ENCODE measurements at regions not wholly inside any gene's neighbourhood (a gene's known extent, or its start where the extent isn't known, plus 50 kb on each side); places are given as distances from the start of the nearest gene placed in this dataset.

- no peaks in the 10 kb centered on the region for H3K9me3 Mint-ChIP-seq
- POLR2A ChIA-PET, result no interaction called here
- CTCF ChIA-PET, result no interaction called here
- no peak overlapping the region for H3K4me3 Mint-ChIP-seq
- DNase-seq, result no peak
- intact Hi-C loops (cut with micrococcal nuclease), result no loop called here
- no peaks in the 10 kb centered on the region for H3K4me1 Mint-ChIP-seq (ENCODE audit: low read depth)
- peaks cover 3% of the 10 kb centered on the region for H3K27me3 Mint-ChIP-seq
- H3K36me3 Mint-ChIP-seq, result no peaks in the 10 kb centered on the region
- no peak overlapping the region for H3K27ac Mint-ChIP-seq
Observed at GRCh38 chr11:134710861-134711407, 298.9 kb upstream of the B3GAT1 start.

GRCh38 chr11:134705858-134706257 is 293.8 kb upstream of the B3GAT1 start:
- Mint-ChIP-seq H3K4me3 (no peak overlapping the region), H3K4me1 (ENCODE audit: low read depth) (no peaks in the 10 kb centered on the region), H3K27ac (no peak overlapping the region), H3K9me3 (no peaks in the 10 kb centered on the region), H3K27me3 (peaks cover 8% of the 10 kb centered on the region), H3K36me3 (no peaks in the 10 kb centered on the region)
- ChIA-PET POLR2A (no interaction called here), CTCF (no interaction called here)
- DNase-seq, result no peak
- intact Hi-C loops (cut with micrococcal nuclease), result no loop called here

- intact Hi-C loops (cut with micrococcal nuclease), result no loop called here
- H3K36me3 Mint-ChIP-seq, result no peaks in the 10 kb centered on the region
- H3K4me1 Mint-ChIP-seq (ENCODE audit: low read depth), result no peaks in the 10 kb centered on the region
- H3K27ac Mint-ChIP-seq, result no peak overlapping the region
- no peak overlapping the region for H3K4me3 Mint-ChIP-seq
- POLR2A ChIA-PET, result no interaction called here
- CTCF ChIA-PET, result no interaction called here
- H3K27me3 Mint-ChIP-seq, result peaks cover 18% of the 10 kb centered on the region
- DNase-seq, result no peak
- H3K9me3 Mint-ChIP-seq, result no peaks in the 10 kb centered on the region
Observed at GRCh38 chr11:134702827-134703226, 290.8 kb upstream of the B3GAT1 start.

- Mint-ChIP-seq H3K9me3 (no peaks in the 10 kb centered on the region), H3K4me3 (no peak overlapping the region), H3K4me1 (ENCODE audit: low read depth) (no peaks in the 10 kb centered on the region), H3K27me3 (peaks cover 15% of the 10 kb centered on the region), H3K36me3 (no peaks in the 10 kb centered on the region), H3K27ac (no peak overlapping the region)
- DNase-seq, result no peak
- ChIA-PET CTCF (no interaction called here), POLR2A (no interaction called here)
- intact Hi-C loops (cut with micrococcal nuclease), result no loop called here
Observed at GRCh38 chr11:134701564-134702165, 289.6 kb upstream of the B3GAT1 start.

GRCh38 chr11:134700101-134700640 is 288.1 kb upstream of the B3GAT1 start:
- ChIA-PET POLR2A (no interaction called here), CTCF (no interaction called here)
- intact Hi-C loops (cut with micrococcal nuclease), result no loop called here
- no peak for DNase-seq
- Mint-ChIP-seq H3K9me3 (no peaks in the 10 kb centered on the region), H3K36me3 (no peaks in the 10 kb centered on the region), H3K4me3 (no peak overlapping the region), H3K27me3 (peaks cover 16% of the 10 kb centered on the region), H3K27ac (no peak overlapping the region), H3K4me1 (ENCODE audit: low read depth) (no peaks in the 10 kb centered on the region)

GRCh38 chr11:134696455-134696854 is 284.4 kb upstream of the B3GAT1 start:
- Mint-ChIP-seq H3K4me1 (ENCODE audit: low read depth) (no peaks in the 10 kb centered on the region), H3K27me3 (peaks cover 21% of the 10 kb centered on the region), H3K9me3 (no peaks in the 10 kb centered on the region), H3K4me3 (no peak overlapping the region), H3K36me3 (no peaks in the 10 kb centered on the region), H3K27ac (no peak overlapping the region)
- intact Hi-C loops (cut with micrococcal nuclease), result no loop called here
- CTCF ChIA-PET, result no interaction called here
- POLR2A ChIA-PET, result no interaction called here
- no peak for DNase-seq

GRCh38 chr11:134691985-134692384 is 279.9 kb upstream of the B3GAT1 start:
- POLR2A ChIA-PET, result no interaction called here
- Mint-ChIP-seq H3K4me3 (no peak overlapping the region), H3K4me1 (ENCODE audit: low read depth) (no peaks in the 10 kb centered on the region), H3K36me3 (no peaks in the 10 kb centered on the region), H3K27me3 (peaks cover 29% of the 10 kb centered on the region), H3K9me3 (no peaks in the 10 kb centered on the region), H3K27ac (no peak overlapping the region)
- DNase-seq, result no peak
- intact Hi-C loops (cut with micrococcal nuclease), result no loop called here
- CTCF ChIA-PET, result no interaction called here

GRCh38 chr11:134691295-134691873 is 279.3 kb upstream of the B3GAT1 start:
- Mint-ChIP-seq H3K27me3 (peaks cover 29% of the 10 kb centered on the region), H3K27ac (no peak overlapping the region), H3K4me3 (no peak overlapping the region), H3K4me1 (ENCODE audit: low read depth) (no peaks in the 10 kb centered on the region), H3K9me3 (no peaks in the 10 kb centered on the region), H3K36me3 (no peaks in the 10 kb centered on the region)
- DNase-seq, result no peak
- CTCF ChIA-PET, result no interaction called here
- POLR2A ChIA-PET, result no interaction called here
- intact Hi-C loops (cut with micrococcal nuclease), result no loop called here

- ChIA-PET CTCF (no interaction called here), POLR2A (no interaction called here)
- Mint-ChIP-seq H3K27ac (no peak overlapping the region), H3K36me3 (no peaks in the 10 kb centered on the region), H3K4me3 (no peak overlapping the region), H3K9me3 (no peaks in the 10 kb centered on the region), H3K4me1 (ENCODE audit: low read depth) (no peaks in the 10 kb centered on the region), H3K27me3 (peaks cover 28% of the 10 kb centered on the region)
- intact Hi-C loops (cut with micrococcal nuclease), result no loop called here
- no peak for DNase-seq
Observed at GRCh38 chr11:134689886-134690285, 277.8 kb upstream of the B3GAT1 start.

GRCh38 chr11:134687548-134687947 is 275.5 kb upstream of the B3GAT1 start:
- no peaks in the 10 kb centered on the region for H3K36me3 Mint-ChIP-seq
- DNase-seq, result no peak
- intact Hi-C loops (cut with micrococcal nuclease), result no loop called here
- H3K27me3 Mint-ChIP-seq, result peaks cover 32% of the 10 kb centered on the region
- H3K4me1 Mint-ChIP-seq (ENCODE audit: low read depth), result no peaks in the 10 kb centered on the region
- POLR2A ChIA-PET, result no interaction called here
- no peaks in the 10 kb centered on the region for H3K9me3 Mint-ChIP-seq
- CTCF ChIA-PET, result no interaction called here
- H3K27ac Mint-ChIP-seq, result no peak overlapping the region
- H3K4me3 Mint-ChIP-seq, result no peak overlapping the region

GRCh38 chr11:134686460-134687061 is 274.5 kb upstream of the B3GAT1 start:
- intact Hi-C loops (cut with micrococcal nuclease), result no loop called here
- Mint-ChIP-seq H3K9me3 (no peaks in the 10 kb centered on the region), H3K4me1 (ENCODE audit: low read depth) (no peaks in the 10 kb centered on the region), H3K36me3 (no peaks in the 10 kb centered on the region), H3K27ac (no peak overlapping the region), H3K4me3 (no peak overlapping the region), H3K27me3 (peaks cover 29% of the 10 kb centered on the region)
- POLR2A ChIA-PET, result no interaction called here
- no peak for DNase-seq
- CTCF ChIA-PET, result no interaction called here

- H3K4me1 Mint-ChIP-seq (ENCODE audit: low read depth), result no peaks in the 10 kb centered on the region
- no peaks in the 10 kb centered on the region for H3K9me3 Mint-ChIP-seq
- no peak overlapping the region for H3K4me3 Mint-ChIP-seq
- DNase-seq, result no peak
- ChIA-PET CTCF (no interaction called here), POLR2A (no interaction called here)
- intact Hi-C loops (cut with micrococcal nuclease), result no loop called here
- H3K36me3 Mint-ChIP-seq, result no peaks in the 10 kb centered on the region
- peaks cover 27% of the 10 kb centered on the region for H3K27me3 Mint-ChIP-seq
- H3K27ac Mint-ChIP-seq, result no peak overlapping the region
Observed at GRCh38 chr11:134685793-134686380, 273.8 kb upstream of the B3GAT1 start.

- DNase-seq, result no peak
- ChIA-PET CTCF (no interaction called here), POLR2A (no interaction called here)
- no peak overlapping the region for H3K27ac Mint-ChIP-seq
- no peak overlapping the region for H3K4me3 Mint-ChIP-seq
- no peaks in the 10 kb centered on the region for H3K36me3 Mint-ChIP-seq
- intact Hi-C loops (cut with micrococcal nuclease), result no loop called here
- no peaks in the 10 kb centered on the region for H3K4me1 Mint-ChIP-seq (ENCODE audit: low read depth)
- peaks cover 22% of the 10 kb centered on the region for H3K27me3 Mint-ChIP-seq
- no peaks in the 10 kb centered on the region for H3K9me3 Mint-ChIP-seq
Observed at GRCh38 chr11:134684576-134684975, 272.5 kb upstream of the B3GAT1 start.

All from activated CD4-positive, alpha-beta memory T cell treated with anti-CD3 and anti-CD28 coated beads for 36 hours (primary cell).